ENCODE measurements at regions not wholly inside any gene's neighbourhood (a gene's known extent, or its start where the extent isn't known, plus 50 kb on each side); places are given as distances from the start of the nearest gene placed in this dataset.
"Not testable (repeated sequence)": the region's sequence is repeated elsewhere in the genome, so short reads cannot be mapped to it uniquely, and the experiment has no call there.

- Mint-ChIP-seq H3K27me3 (ENCODE audit: insufficient read depth) (peaks cover 4% of the 10 kb centered on the region; the same call in 1 of the 2 replicates), H3K36me3 (ENCODE audit: low read depth) (no peaks in the 10 kb centered on the region), H3K27ac (no peak overlapping the region), H3K9me3 (peaks cover 28% of the 10 kb centered on the region), H3K4me3 (no peak overlapping the region), H3K4me1 (ENCODE audit: low read depth) (no peaks in the 10 kb centered on the region)
- DNase-seq, result no peak
- no peak for TF ChIP-seq CTCF (IDR thresholded peaks at IDR 0.05)
Measured at GRCh38 chr16:48956620-48957019, 325.0 kb downstream of the CBLN1 start.

- TF ChIP-seq CTCF (IDR thresholded peaks at IDR 0.05), result no peak
- Mint-ChIP-seq H3K4me3 (no peak overlapping the region), H3K27ac (no peak overlapping the region), H3K27me3 (ENCODE audit: insufficient read depth) (peaks cover 3% of the 10 kb centered on the region; the same call in 1 of the 2 replicates), H3K9me3 (peaks cover 25% of the 10 kb centered on the region), H3K36me3 (ENCODE audit: low read depth) (no peaks in the 10 kb centered on the region), H3K4me1 (ENCODE audit: low read depth) (no peaks in the 10 kb centered on the region)
- no peak for DNase-seq
Measured at GRCh38 chr16:48955837-48956236, 325.8 kb downstream of the CBLN1 start.

- H3K27me3 Mint-ChIP-seq (ENCODE audit: insufficient read depth); H3K27ac Mint-ChIP-seq; H3K36me3 Mint-ChIP-seq (ENCODE audit: low read depth); DNase-seq; H3K4me3 Mint-ChIP-seq; H3K4me1 Mint-ChIP-seq (ENCODE audit: low read depth): not testable (repeated sequence)
- H3K9me3 Mint-ChIP-seq, result peaks cover 29% of the 10 kb centered on the region
Measured at GRCh38 chr16:48951621-48952125, 330.0 kb downstream of the CBLN1 start.

- Mint-ChIP-seq H3K36me3 (ENCODE audit: low read depth) (peaks cover 4% of the 10 kb centered on the region; the same call in 1 of the 2 replicates), H3K4me3 (no peak overlapping the region), H3K27ac (no peak overlapping the region), H3K27me3 (ENCODE audit: insufficient read depth) (no peaks in the 10 kb centered on the region; the same call in 1 of the 2 replicates), H3K9me3 (peaks cover 25% of the 10 kb centered on the region), H3K4me1 (ENCODE audit: low read depth) (no peaks in the 10 kb centered on the region)
- TF ChIP-seq CTCF (IDR thresholded peaks at IDR 0.05), result no peak
- no peak for DNase-seq
Measured at GRCh38 chr16:48950184-48950583, 331.5 kb downstream of the CBLN1 start.

- no peak for TF ChIP-seq CTCF (IDR thresholded peaks at IDR 0.05)
- Mint-ChIP-seq H3K4me3 (no peak overlapping the region), H3K9me3 (peaks cover 24% of the 10 kb centered on the region), H3K27ac (no peak overlapping the region), H3K4me1 (ENCODE audit: low read depth) (no peaks in the 10 kb centered on the region), H3K36me3 (ENCODE audit: low read depth) (peaks cover 4% of the 10 kb centered on the region; the same call in 1 of the 2 replicates), H3K27me3 (ENCODE audit: insufficient read depth) (no peaks in the 10 kb centered on the region; the same call in 1 of the 2 replicates)
- no peak for DNase-seq
Measured at GRCh38 chr16:48949636-48950035, 332.0 kb downstream of the CBLN1 start.

- peaks cover 4% of the 10 kb centered on the region; the same call in 1 of the 2 replicates for H3K36me3 Mint-ChIP-seq (ENCODE audit: low read depth)
- no peaks in the 10 kb centered on the region; the same call in 1 of the 2 replicates for H3K27me3 Mint-ChIP-seq (ENCODE audit: insufficient read depth)
- no peak overlapping the region for H3K27ac Mint-ChIP-seq
- no peak for DNase-seq
- no peak for TF ChIP-seq CTCF (IDR thresholded peaks at IDR 0.05)
- no peaks in the 10 kb centered on the region for H3K4me1 Mint-ChIP-seq (ENCODE audit: low read depth)
- H3K9me3 Mint-ChIP-seq, result peaks cover 24% of the 10 kb centered on the region
- H3K4me3 Mint-ChIP-seq, result no peak overlapping the region
Measured at GRCh38 chr16:48948911-48949310, 332.7 kb downstream of the CBLN1 start.
